A549 (cell line): ENCODE measurements at regions not wholly inside any gene's neighbourhood (a gene's known extent, or its start where the extent isn't known, plus 50 kb on each side); places are given as distances from the start of the nearest gene placed in this dataset.

Experiments
- CHD2 ChIP-seq: fragments of 150-350 bp; IDR thresholded peaks from 2 replicates; pipeline ENCODE4 v1.6.1; 2014; ENCODE audit warnings: low read length; ENCODE audit not compliant: partially characterized antibody
- CTCF ChIP-seq: fragments of >200 bp; sonication (Bioruptor Twin); formaldehyde crosslinking; IDR thresholded peaks from 3 replicates; pipeline ENCODE4 v1.5.1; 2016
- EP300 ChIP-seq, 2 experiments: fragments of >200 bp; sonication (Bioruptor Twin); formaldehyde crosslinking; IDR thresholded peaks; 2 replicates in 1 of 2; 3 replicates in 1 of 2; pipeline ENCODE4 v1.6.1; 2016 to 2017
- ESRRA ChIP-seq: fragments of 150-350 bp; IDR thresholded peaks from 2 replicates; pipeline ENCODE4 v1.6.1; 2014; ENCODE audit warnings: mild to moderate bottlenecking, low read length, borderline replicate concordance
- FOSL2 ChIP-seq, 2 experiments: fragments of 450-650 bp in 1 of 2; fragments of >200 bp in 1 of 2; sonication (Bioruptor Twin) in 1 of 2; formaldehyde crosslinking; IDR thresholded peaks; 2 replicates each; pipeline versions ENCODE4 v1.5.0 to v1.6.1; 2016 to 2020; ENCODE audit warnings: mild to moderate bottlenecking in 1 of 2, moderate library complexity in 1 of 2
- KDM5A ChIP-seq: fragments of 200-600 bp; sonication (generic); IDR thresholded peaks from 2 replicates; pipeline ENCODE4 v1.6.1; 2016; ENCODE audit warnings: antibody characterized with exemption, mild to moderate bottlenecking
- MAFK ChIP-seq: fragments of 450-650 bp; IDR thresholded peaks from 2 replicates; pipeline ENCODE4 v1.6.1; 2014; ENCODE audit not compliant: partially characterized antibody
- NR3C1 ChIP-seq: fragments of >200 bp; sonication (Bioruptor Twin); formaldehyde crosslinking; IDR thresholded peaks from 3 replicates; pipeline ENCODE4 v1.6.1; 2017
- POLR2A ChIP-seq: IDR thresholded peaks from 2 replicates; pipeline ENCODE4 v1.6.1; 2012; ENCODE audit warnings: mild to moderate bottlenecking, low read length
- RFX5 ChIP-seq: fragments of 450-650 bp; IDR thresholded peaks from 2 replicates; pipeline ENCODE4 v1.7.1; 2014; ENCODE audit warnings: antibody characterized with exemption, mild to moderate bottlenecking, moderate library complexity

GRCh38 chr4:138338840-138339239, 96.7 kb upstream of the SLC7A11 start:
- TF ChIP-seq MAFK: no peak
- no peak for TF ChIP-seq CTCF
- no peak for TF ChIP-seq KDM5A
- TF ChIP-seq RFX5: no peak
- TF ChIP-seq POLR2A: no peak
- no peak for TF ChIP-seq NR3C1
- TF ChIP-seq EP300 (IDR thresholded peaks at IDR 0.05): no peak
- TF ChIP-seq ESRRA: no peak
- no peak for TF ChIP-seq CHD2
- TF ChIP-seq FOSL2 (IDR thresholded peaks at IDR 0.05): no peak
- no peak for TF ChIP-seq FOSL2 (CRISPR knock-in tag; IDR thresholded peaks at IDR 0.05)
